ENCODE measurements at regions not wholly inside any gene's neighbourhood (a gene's known extent, or its start where the extent isn't known, plus 50 kb on each side); places are given as distances from the start of the nearest gene placed in this dataset.

- H3K4me2 ChIP-seq (ENCODE audit: insufficient read depth, low read length): no peak overlapping the region
- ATAC-seq (ENCODE audit: insufficient read depth, low read depth) (no peak; the same call in 2 of the 3 replicates), DNase-seq (no peak)
- no peak overlapping the region for H3K27ac ChIP-seq (ENCODE audit: low read length)
- H3K4me1 ChIP-seq (ENCODE audit: insufficient read depth, low read length): no peaks in the 10 kb centered on the region
- TF ChIP-seq CTCF (IDR thresholded peaks at IDR 0.05; ENCODE audit: borderline replicate concordance, extremely low read depth, low read length, poor library complexity, severe bottlenecking) (no peak), EZH2 (IDR thresholded peaks at IDR 0.05; ENCODE audit: borderline replicate concordance, low read depth, low read length, severe bottlenecking) (no peak)
- H2AFZ ChIP-seq (ENCODE audit: low read depth, low read length): no peak overlapping the region
- no peaks in the 10 kb centered on the region for H3K9me3 ChIP-seq (ENCODE audit: insufficient read depth, low read length, severe bottlenecking)
- no peak overlapping the region for H3K4me3 ChIP-seq (ENCODE audit: low read depth in 1 of 2, low read length in 2 of 2)
- no peak overlapping the region for H3K9ac ChIP-seq (ENCODE audit: low read depth, low read length)
- no peaks in the 10 kb centered on the region for H3K79me2 ChIP-seq (ENCODE audit: insufficient read depth, low read length)
- no peaks in the 10 kb centered on the region for H3K27me3 ChIP-seq (ENCODE audit: insufficient read depth, low read length, poor library complexity)
- no peaks in the 10 kb centered on the region for H3K36me3 ChIP-seq (ENCODE audit: insufficient read depth, low read length)
- no peaks in the 10 kb centered on the region for H4K20me1 ChIP-seq (ENCODE audit: insufficient read depth, low read length)
Observed at GRCh38 chr14:85960756-85961155, 430.8 kb downstream of the FLRT2 start.

DNA sequence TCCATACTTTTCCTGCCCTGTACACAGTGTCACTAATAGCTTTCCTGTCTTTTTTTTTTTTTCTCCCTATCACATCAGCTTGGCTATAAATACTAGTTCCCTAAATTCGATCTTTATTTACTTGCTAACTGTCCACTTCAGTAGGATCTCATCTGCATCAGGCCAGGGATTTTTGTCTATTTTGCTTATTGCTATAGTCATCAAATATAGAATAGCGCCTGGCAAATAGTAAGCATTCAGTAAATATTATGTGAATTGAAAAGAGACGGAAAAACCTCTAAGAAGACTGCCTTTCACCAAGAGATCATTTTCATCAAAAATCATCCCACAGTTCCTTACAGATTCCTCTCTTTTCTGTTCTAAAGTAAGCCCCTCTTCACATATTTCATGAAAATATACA, 429.1 kb downstream of the FLRT2 start:
- H4K20me1 ChIP-seq (ENCODE audit: insufficient read depth, low read length): no peaks in the 10 kb centered on the region

DNA sequence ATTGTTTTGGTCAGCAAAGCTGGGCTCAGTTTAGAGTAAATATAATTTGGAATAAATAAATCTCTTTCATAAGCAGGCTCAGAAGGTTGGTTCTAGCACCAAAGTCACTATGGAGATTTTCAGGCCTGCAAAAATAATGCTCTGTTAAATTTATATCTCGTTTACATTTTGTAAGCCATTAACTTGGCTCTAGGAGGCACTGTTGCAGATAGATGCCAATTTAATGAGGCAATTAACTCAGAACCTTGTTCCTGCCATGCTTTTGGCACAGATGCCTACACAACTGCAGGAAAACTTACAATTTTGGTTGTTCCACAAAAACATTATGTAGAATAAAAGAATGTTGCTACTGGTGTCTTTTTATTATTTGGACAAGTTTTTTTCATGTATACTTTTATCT, 428.1 kb downstream of the FLRT2 start:
- Histone ChIP-seq H3K4me1 (ENCODE audit: insufficient read depth, low read length) (no peaks in the 10 kb centered on the region), H3K4me3 (ENCODE audit: low read depth in 1 of 2, low read length in 2 of 2) (no peak overlapping the region), H3K27ac (ENCODE audit: low read length) (no peak overlapping the region), H2AFZ (ENCODE audit: low read depth, low read length) (no peak overlapping the region), H3K79me2 (ENCODE audit: insufficient read depth, low read length) (no peaks in the 10 kb centered on the region), H3K9ac (ENCODE audit: low read depth, low read length) (no peak overlapping the region), H3K4me2 (ENCODE audit: insufficient read depth, low read length) (no peak overlapping the region), H4K20me1 (ENCODE audit: insufficient read depth, low read length) (no peaks in the 10 kb centered on the region), H3K27me3 (ENCODE audit: insufficient read depth, low read length, poor library complexity) (no peaks in the 10 kb centered on the region), H3K36me3 (ENCODE audit: insufficient read depth, low read length) (no peaks in the 10 kb centered on the region), H3K9me3 (ENCODE audit: insufficient read depth, low read length, severe bottlenecking) (no peaks in the 10 kb centered on the region)
- ATAC-seq (ENCODE audit: insufficient read depth, low read depth) (no peak), DNase-seq (no peak)
- TF ChIP-seq CTCF (IDR thresholded peaks at IDR 0.05; ENCODE audit: borderline replicate concordance, extremely low read depth, low read length, poor library complexity, severe bottlenecking): peak; percentile 19
- TF ChIP-seq EZH2 (IDR thresholded peaks at IDR 0.05; ENCODE audit: borderline replicate concordance, low read depth, low read length, severe bottlenecking): no peak

More for the DNA sequence above, 429.1 kb downstream of the FLRT2 start:
- Histone ChIP-seq H3K79me2 (ENCODE audit: insufficient read depth, low read length) (no peaks in the 10 kb centered on the region), H3K27me3 (ENCODE audit: insufficient read depth, low read length, poor library complexity) (no peaks in the 10 kb centered on the region), H3K27ac (ENCODE audit: low read length) (no peak overlapping the region), H3K4me3 (ENCODE audit: low read depth in 1 of 2, low read length in 2 of 2) (no peak overlapping the region), H3K9ac (ENCODE audit: low read depth, low read length) (no peak overlapping the region), H3K36me3 (ENCODE audit: insufficient read depth, low read length) (no peaks in the 10 kb centered on the region), H3K4me2 (ENCODE audit: insufficient read depth, low read length) (no peak overlapping the region), H3K9me3 (ENCODE audit: insufficient read depth, low read length, severe bottlenecking) (no peaks in the 10 kb centered on the region), H3K4me1 (ENCODE audit: insufficient read depth, low read length) (no peaks in the 10 kb centered on the region), H2AFZ (ENCODE audit: low read depth, low read length) (no peak overlapping the region)
- TF ChIP-seq EZH2 (IDR thresholded peaks at IDR 0.05; ENCODE audit: borderline replicate concordance, low read depth, low read length, severe bottlenecking): no peak
- no peak for TF ChIP-seq CTCF (IDR thresholded peaks at IDR 0.05; ENCODE audit: borderline replicate concordance, extremely low read depth, low read length, poor library complexity, severe bottlenecking)
- ATAC-seq (ENCODE audit: insufficient read depth, low read depth): no peak
- no peak for DNase-seq

- no peaks in the 10 kb centered on the region for H3K9me3 ChIP-seq (ENCODE audit: insufficient read depth, low read length, severe bottlenecking)
- H3K4me3 ChIP-seq (ENCODE audit: low read depth in 1 of 2, low read length in 2 of 2): no peak overlapping the region
- H3K79me2 ChIP-seq (ENCODE audit: insufficient read depth, low read length): no peaks in the 10 kb centered on the region
- no peaks in the 10 kb centered on the region for H3K27me3 ChIP-seq (ENCODE audit: insufficient read depth, low read length, poor library complexity)
- no peaks in the 10 kb centered on the region for H4K20me1 ChIP-seq (ENCODE audit: insufficient read depth, low read length)
- no peaks in the 10 kb centered on the region for H3K36me3 ChIP-seq (ENCODE audit: insufficient read depth, low read length)
- no peak overlapping the region for H3K9ac ChIP-seq (ENCODE audit: low read depth, low read length)
- ATAC-seq (ENCODE audit: insufficient read depth, low read depth): no peak; the same call in 2 of the 3 replicates
- H3K27ac ChIP-seq (ENCODE audit: low read length): no peak overlapping the region
- H2AFZ ChIP-seq (ENCODE audit: low read depth, low read length): no peak overlapping the region
- H3K4me2 ChIP-seq (ENCODE audit: insufficient read depth, low read length): no peak overlapping the region
- TF ChIP-seq CTCF (IDR thresholded peaks at IDR 0.05; ENCODE audit: borderline replicate concordance, extremely low read depth, low read length, poor library complexity, severe bottlenecking) (no peak), EZH2 (IDR thresholded peaks at IDR 0.05; ENCODE audit: borderline replicate concordance, low read depth, low read length, severe bottlenecking) (no peak)
- H3K4me1 ChIP-seq (ENCODE audit: insufficient read depth, low read length): no peaks in the 10 kb centered on the region
- DNase-seq: no peak
Observed at GRCh38 chr14:85953265-85953664, 423.3 kb downstream of the FLRT2 start.
